ENCODE measurements at regions not wholly inside any gene's neighbourhood (a gene's known extent, or its start where the extent isn't known, plus 50 kb on each side); places are given as distances from the start of the nearest gene placed in this dataset.

DNA sequence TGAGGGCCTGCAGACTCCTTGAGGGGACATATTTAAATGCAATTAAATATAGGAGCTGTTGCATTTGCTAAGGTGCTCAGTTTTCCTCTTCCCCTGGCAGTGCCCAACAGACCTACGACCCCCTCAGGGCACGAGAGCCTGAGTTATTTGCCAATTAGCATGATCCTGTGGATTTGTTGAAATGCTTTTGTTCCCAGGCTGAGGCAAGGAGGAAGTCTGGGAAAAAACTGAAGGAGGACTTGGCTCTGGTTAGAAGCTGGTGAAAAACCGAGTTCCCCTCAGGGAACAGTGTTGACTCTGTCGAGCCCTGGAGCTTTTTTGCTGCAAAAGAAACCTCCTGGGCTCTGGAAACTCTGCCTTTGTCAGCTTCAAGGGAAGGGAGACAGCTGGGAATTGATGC is 103.6 kb upstream of the SHB start:
- H2AFZ ChIP-seq (ENCODE audit: low read length): no peak overlapping the region
- no peak overlapping the region for H3K27ac ChIP-seq (ENCODE audit: insufficient read length, low read depth, low read length)

More for the DNA sequence above, 103.6 kb upstream of the SHB start:
- H3K27me3 Mint-ChIP-seq (ENCODE audit: low read depth): peaks cover 34% of the 10 kb centered on the region
- Histone ChIP-seq H4K20me1 (ENCODE audit: control insufficient read depth, insufficient read depth, insufficient read length) (no peaks in the 10 kb centered on the region), H4K91ac (ENCODE audit: insufficient read length, low read depth, low read length) (no peak overlapping the region), H3K9me3 (ENCODE audit: control insufficient read depth, low read depth, low read length) (peaks cover 5% of the 10 kb centered on the region), H3K23ac (ENCODE audit: insufficient read length, low read depth, low read length) (no peak overlapping the region), H3K79me1 (ENCODE audit: insufficient read depth, low read depth, low read length, poor library complexity, severe bottlenecking) (no peaks in the 10 kb centered on the region), H3K4me2 (ENCODE audit: insufficient read depth, insufficient read length, low read length) (no peak overlapping the region), H3K56ac (ENCODE audit: insufficient read length, low read depth, low read length) (no peak overlapping the region), H2BK120ac (ENCODE audit: low read depth, low read length, poor library complexity, severe bottlenecking) (no peak overlapping the region), H3K9ac (ENCODE audit: extremely low read depth, insufficient read length, low read length) (no peak overlapping the region), H2BK12ac (ENCODE audit: insufficient read length, low read depth, low read length) (no peak overlapping the region), H3K27me3 (ENCODE audit: insufficient read depth, low read length) (no peaks in the 10 kb centered on the region), H3K23me2 (ENCODE audit: insufficient read length, low read depth, low read length, poor library complexity, severe bottlenecking) (no peaks in the 10 kb centered on the region), H2AK5ac (ENCODE audit: insufficient read length, low read length) (no peak overlapping the region), H3K18ac (ENCODE audit: insufficient read length, low read depth, low read length) (no peak overlapping the region), H4K8ac (replicated peaks; ENCODE audit: insufficient read length, low read depth, low read length) (no peak overlapping the region), H4K5ac (ENCODE audit: insufficient read length, low read depth, low read length) (no peak overlapping the region), H3K79me2 (ENCODE audit: insufficient read depth, low read length) (no peaks in the 10 kb centered on the region), H2BK20ac (ENCODE audit: low read depth, low read length, poor library complexity, severe bottlenecking) (no peak overlapping the region), H3K4ac (ENCODE audit: low read depth, low read length) (no peak overlapping the region), H3T11ph (ENCODE audit: low read length) (no peak overlapping the region), H3K14ac (ENCODE audit: insufficient read depth, low read length) (no peak overlapping the region), H2BK5ac (ENCODE audit: insufficient read length, low read length) (no peak overlapping the region), H2BK15ac (ENCODE audit: low read depth, low read length) (no peak overlapping the region), H3K4me1 (ENCODE audit: insufficient read depth, low read length) (peaks cover 5% of the 10 kb centered on the region; the same call in 1 of the 2 replicates)
- peaks cover 19 to 26% of the 10 kb centered on the region in 2 experiments for H3K4me1 Mint-ChIP-seq
- no CpG with 5 or more reads among the region's 4 CpGs for WGBS (ENCODE audit: extremely low coverage, insufficient read length, low lambda C conversion rate)
- peaks cover 11 to 26% (median 14%) of the 10 kb centered on the region in 3 experiments for H3K36me3 Mint-ChIP-seq (ENCODE audit: insufficient read depth in 1 of 3, low read depth in 3 of 3)
- no peak overlapping the region for H3K4me3 Mint-ChIP-seq
- no peak for TF ChIP-seq CTCF (conservative IDR thresholded peaks at IDR 0.05)
- H3K27ac Mint-ChIP-seq: peak overlapping the region in 2 of 3 experiments; percentile 59 to 83; a peak in 2 of 7 replicates
- H3K9me3 Mint-ChIP-seq: peaks cover 26 to 27% of the 10 kb centered on the region in 2 experiments
- DNase-seq: peak; percentile 60

All from H9 (cell line).